ENCODE measurements at regions not wholly inside any gene's neighbourhood (a gene's known extent, or its start where the extent isn't known, plus 50 kb on each side); places are given as distances from the start of the nearest gene placed in this dataset.
"Not testable (repeated sequence)": the region's sequence is repeated elsewhere in the genome, so short reads cannot be mapped to it uniquely, and the experiment has no call there.

GRCh38 chr7:51995596-51996179 is 679.1 kb upstream of the COBL start:
- no peak for DNase-seq

GRCh38 chr7:51982653-51983052 is 666.0 kb upstream of the COBL start:
- DNase-seq, result no peak

- no peak for DNase-seq
Observed at GRCh38 chr7:51980812-51981211, 664.2 kb upstream of the COBL start.

GRCh38 chr7:51980313-51980712 is 663.7 kb upstream of the COBL start:
- DNase-seq, result no peak

GRCh38 chr7:51977913-51978312 is 661.3 kb upstream of the COBL start:
- DNase-seq, result no peak

GRCh38 chr7:51973939-51974338 is 657.3 kb upstream of the COBL start:
- no peak for DNase-seq

GRCh38 chr7:51973071-51973470 is 656.5 kb upstream of the COBL start:
- no peak for DNase-seq

GRCh38 chr7:51970961-51971665 is 654.5 kb upstream of the COBL start:
- DNase-seq, result no peak

GRCh38 chr7:51968461-51968860 is 651.9 kb upstream of the COBL start:
- no peak for DNase-seq

GRCh38 chr7:51965454-51965853 is 648.8 kb upstream of the COBL start:
- no peak for DNase-seq

GRCh38 chr7:51961804-51962203 is 645.2 kb upstream of the COBL start:
- DNase-seq, result no peak

- DNase-seq, result no peak
Observed at GRCh38 chr7:51950813-51951212, 634.2 kb upstream of the COBL start.

GRCh38 chr7:51949726-51950644 is 633.4 kb upstream of the COBL start:
- DNase-seq, result no peak

- DNase-seq, result no peak
Observed at GRCh38 chr7:51930834-51931233, 614.2 kb upstream of the COBL start.

- no peak for DNase-seq
Observed at GRCh38 chr7:51929818-51930217, 613.2 kb upstream of the COBL start.

GRCh38 chr7:51927738-51928137 is 611.1 kb upstream of the COBL start:
- DNase-seq, result no peak

GRCh38 chr7:51918581-51918980 is 602.0 kb upstream of the COBL start:
- DNase-seq, result no peak

- no peak for DNase-seq
Observed at GRCh38 chr7:51901489-51901840, 584.9 kb upstream of the COBL start.

- DNase-seq, result not testable (repeated sequence)
Observed at GRCh38 chr7:51900755-51901488, 584.3 kb upstream of the COBL start.

- no peak for DNase-seq
Observed at GRCh38 chr7:51899611-51900010, 583.0 kb upstream of the COBL start.

GRCh38 chr7:51882412-51882811 is 565.8 kb upstream of the COBL start:
- no peak for DNase-seq

GRCh38 chr7:51881309-51881708 is 564.7 kb upstream of the COBL start:
- DNase-seq, result no peak

GRCh38 chr7:51878865-51879264 is 562.3 kb upstream of the COBL start:
- no peak for DNase-seq

All from activated CD8-positive, alpha-beta memory T cell treated with anti-CD3 and anti-CD28 coated beads for 24 hours (primary cell).